HG03565 (cell line): ENCODE measurements at regions not wholly inside any gene's neighbourhood (a gene's known extent, or its start where the extent isn't known, plus 50 kb on each side); places are given as distances from the start of the nearest gene placed in this dataset.
"Not testable (repeated sequence)": the region's sequence is repeated elsewhere in the genome, so short reads cannot be mapped to it uniquely, and the experiment has no call there.

ENCODE experiments used
- ATAC-seq: cut with Tn5 transposase; IDR thresholded peaks from one replicate; pipeline ENCODE4 v1.9.1; 2021; ENCODE audit warnings: mild to moderate bottlenecking, moderate library complexity; ENCODE audit not compliant: unreplicated experiment

DNA sequence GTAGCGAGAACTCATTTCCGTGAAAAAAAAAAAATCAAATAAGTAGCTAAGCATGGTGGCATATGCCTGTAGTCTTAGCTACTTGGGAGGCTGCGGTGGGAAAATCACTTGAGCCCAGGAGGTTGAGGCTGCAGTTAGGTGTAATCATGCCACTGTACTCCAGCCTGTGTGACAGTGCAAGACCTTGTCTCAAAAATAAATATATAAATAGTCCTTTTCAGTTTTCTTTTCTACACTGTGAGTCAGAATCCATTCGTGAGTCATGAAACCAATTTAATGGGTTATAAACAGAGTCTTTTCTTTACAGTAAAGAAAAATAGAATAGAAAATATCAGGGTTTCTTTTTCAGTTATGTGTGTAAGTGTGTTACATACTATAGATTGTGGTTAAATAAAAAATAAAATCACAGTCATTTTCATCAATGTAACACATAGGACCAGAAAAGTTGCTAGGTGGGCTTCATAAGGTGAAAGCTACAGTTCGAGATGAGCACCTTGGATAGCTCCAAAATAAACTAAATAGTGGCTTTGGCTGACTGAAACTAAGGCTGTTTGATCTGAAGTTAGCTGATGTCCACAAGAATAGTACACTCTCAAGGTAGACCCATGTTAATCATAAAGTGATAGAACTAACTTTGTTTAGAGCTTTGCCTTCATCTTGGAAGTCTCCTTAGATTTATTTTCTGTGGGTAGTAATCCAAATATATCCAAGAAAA, 781.1 kb downstream of the GATA3 start:
- no peak for ATAC-seq

DNA sequence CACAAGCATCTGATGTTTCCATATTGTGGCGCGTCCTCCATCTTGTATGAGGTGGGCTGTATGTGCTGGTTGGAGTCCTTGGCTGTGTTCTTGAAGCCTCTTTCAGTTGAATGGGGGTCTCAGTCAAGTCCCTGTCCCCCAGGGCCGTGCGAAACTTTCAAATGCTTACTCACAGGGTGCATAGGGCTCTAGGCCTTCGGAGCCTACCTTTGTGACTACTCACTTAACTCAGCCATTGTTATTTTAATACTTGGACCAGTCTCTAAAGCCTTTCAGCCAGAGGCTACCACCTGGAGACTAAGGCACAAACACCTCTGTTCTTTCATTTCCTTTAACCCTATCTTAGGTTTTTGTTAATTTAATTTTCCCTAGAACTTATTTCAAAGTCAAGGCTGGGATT, 785.9 kb downstream of the GATA3 start:
- no peak for ATAC-seq

DNA sequence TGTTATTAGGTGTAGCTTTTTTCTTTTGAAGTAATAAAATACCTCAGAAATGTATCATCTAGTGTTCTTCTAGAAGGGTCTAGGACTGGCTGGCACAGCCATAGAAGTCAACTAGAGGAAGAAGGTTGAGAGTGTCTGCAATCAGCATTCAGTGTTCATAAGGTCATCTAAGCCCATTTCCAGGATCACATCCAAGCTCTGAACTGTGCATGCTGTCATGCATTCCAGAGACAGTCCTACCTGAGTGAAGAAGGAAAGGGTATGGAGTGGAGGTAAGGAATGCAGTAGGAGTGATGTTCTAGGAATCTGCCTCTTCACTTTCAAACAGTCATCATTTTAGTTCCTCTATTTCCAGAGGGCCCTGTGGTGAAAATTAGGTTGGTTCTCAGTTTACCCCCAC, 789.7 kb downstream of the GATA3 start:
- ATAC-seq, result no peak

DNA sequence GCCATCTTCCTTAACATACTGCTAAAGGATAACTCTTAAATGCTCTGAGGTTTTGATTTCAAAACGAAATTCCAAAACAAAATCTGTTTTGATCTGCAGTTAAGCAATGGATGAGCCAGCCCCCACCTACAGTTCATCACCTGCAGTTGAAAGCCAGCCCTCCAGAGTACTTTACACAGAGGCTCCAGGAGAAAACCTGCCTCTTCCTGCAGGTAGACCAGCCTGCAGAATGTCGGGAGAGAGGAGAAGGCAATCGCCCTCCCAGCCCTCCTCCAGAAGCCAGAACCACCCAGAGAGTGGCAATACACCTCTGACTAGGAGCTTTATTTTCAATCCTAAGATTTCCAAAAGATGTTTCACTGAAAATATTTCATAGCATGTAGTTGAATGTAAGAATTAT, 798.1 kb downstream of the GATA3 start:
- ATAC-seq, result no peak

DNA sequence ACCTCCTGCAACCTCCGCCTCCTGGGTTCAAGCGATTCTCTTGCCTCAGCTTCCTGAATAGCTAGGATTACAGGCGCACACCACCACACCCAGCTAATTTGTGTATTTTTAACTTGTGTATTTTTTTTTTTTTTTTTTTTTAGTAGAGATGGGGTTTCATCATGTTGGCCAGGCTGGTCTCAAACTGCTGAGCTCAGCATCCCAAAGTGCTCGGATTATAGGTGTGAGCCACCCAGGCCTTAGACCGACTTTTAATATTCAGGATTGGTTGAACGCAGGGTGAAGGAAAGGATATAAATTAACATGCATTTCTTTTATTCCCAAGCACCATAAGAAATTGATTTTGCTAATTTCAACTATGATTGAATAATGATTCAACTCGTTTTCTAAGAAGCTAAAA, 798.6 kb downstream of the GATA3 start:
- no peak for ATAC-seq

DNA sequence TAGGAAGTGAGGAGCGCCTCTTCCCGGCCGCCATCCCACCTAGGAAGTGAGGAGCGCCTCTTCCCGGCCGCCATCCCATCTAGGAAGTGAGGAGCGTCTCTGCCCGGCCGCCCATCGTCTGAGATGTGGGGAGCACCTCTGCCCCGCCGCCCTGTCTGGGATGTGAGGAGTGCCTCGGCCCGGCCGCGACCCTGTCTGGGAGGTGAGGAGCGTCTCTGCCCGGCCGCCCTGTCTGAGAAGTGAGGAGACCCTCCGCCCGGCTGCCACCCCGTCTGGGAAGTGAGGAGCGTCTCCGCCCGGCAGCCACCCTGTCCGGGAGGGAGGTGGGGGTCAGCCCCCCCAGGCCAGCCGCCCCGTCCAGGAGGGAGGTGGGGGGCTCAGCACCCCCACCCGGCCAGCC, 814.4 kb downstream of the GATA3 start:
- ATAC-seq, result not testable (repeated sequence)

DNA sequence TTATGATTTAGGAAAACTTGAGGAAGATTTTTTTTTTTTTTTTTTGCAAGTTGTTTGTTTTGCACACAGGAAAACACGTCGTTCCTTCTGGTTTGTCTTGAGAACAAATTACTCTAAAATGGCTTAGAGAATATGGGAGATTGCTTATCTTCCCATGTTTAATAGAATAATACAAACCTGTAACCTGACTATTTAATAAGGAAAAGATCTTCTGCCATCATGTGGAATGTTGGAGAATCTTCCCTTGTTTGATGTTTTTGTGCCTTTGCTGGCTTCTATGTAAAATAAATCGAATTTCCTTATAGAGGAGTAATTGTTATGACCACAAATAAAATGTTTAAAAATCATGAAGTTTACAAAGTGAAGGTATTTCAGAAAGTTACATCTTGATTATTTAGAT, 818.8 kb downstream of the GATA3 start:
- no peak for ATAC-seq

DNA sequence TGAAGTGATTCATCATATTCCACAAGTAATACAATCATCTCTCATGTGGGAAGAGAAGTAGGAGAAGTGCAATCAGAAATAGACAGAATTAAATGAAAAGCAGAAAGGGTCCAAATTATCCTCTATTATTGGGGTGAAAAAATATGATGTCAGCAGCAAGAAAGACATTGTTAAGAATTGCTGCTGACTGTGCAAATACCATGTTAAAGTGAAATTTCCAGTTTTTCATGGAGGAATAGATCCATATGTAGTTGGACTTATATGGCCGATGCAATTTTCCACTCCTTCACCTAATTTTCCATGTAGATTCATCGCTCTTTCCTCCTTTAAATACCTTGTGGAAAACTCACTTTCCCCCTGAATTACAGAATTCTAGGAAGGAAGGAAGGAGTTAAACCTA, 819.8 kb downstream of the GATA3 start:
- ATAC-seq, result no peak

DNA sequence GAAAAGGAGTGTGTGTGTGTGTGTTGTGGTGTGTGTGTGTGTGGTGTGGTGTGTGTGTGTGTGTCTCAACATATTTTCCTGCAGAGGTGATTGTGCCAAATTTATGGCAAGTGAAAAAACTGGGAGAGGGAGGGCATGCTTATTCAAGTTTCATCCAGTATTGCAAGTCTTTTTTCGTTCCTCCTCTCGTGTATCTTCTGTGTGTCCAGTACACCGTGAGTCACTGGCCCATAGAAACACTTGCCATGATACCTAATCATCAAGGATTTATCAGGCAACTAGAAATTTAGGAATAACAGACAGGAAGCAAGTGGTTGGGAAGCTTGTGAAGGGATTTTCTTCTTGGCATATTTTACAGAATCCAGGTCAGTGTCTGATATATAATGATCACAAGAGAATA, 820.5 kb downstream of the GATA3 start:
- no peak for ATAC-seq

DNA sequence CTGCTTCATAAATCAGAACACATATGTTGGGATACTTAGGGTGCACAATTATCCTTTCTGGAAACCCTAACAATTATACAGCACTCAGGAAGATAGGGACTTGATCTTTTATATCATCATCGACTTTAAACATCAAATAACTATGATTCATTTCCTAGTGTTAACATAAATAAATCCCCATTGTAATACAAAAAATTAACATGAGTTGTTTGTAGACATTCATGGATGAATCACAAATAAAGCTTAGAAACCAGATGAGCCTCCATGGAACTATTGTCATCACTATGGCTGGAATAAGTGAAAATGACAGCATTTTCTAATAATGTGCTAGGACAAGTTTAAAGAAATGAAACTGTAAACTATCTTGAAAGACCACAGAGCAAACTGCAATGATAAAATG, 821.7 kb downstream of the GATA3 start:
- no peak for ATAC-seq

DNA sequence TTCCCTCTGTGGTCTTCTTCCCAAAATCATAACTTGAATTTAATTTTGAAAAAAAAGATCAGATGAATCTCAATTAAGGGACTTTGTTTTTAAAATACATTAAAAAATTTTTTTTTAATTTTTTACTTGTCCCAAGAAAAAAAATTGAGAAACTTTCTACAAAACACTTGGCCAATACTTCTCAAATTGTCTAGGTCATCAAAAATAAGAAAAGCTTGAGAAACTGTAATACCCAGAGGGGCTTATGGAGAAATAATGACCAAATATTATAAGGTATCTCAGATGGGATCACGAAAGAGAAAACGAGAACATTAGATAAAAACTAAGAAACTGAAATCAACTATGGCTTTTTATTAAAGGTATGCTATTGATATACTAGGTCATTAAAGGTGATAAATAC, 835.0 kb downstream of the GATA3 start:
- ATAC-seq, result no peak

DNA sequence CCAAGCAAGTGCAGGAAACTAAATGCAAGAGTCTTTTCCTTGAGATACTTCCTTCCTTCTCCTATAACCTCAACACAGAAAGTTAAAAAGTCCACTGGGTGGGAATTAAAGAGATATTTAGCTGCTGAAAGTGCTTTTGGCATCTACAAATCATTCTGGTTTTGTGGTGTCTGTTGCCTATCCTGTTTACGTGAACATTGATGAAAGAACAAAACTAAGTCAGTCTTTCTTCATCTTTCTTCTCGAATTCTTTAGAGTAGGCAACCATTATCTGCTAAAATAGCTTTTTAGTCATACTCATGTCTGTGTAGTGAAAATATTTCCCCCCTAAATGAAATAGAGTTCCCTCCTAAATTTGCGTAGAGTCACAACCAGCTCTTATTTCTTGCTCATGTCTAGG, 838.6 kb downstream of the GATA3 start:
- no peak for ATAC-seq

DNA sequence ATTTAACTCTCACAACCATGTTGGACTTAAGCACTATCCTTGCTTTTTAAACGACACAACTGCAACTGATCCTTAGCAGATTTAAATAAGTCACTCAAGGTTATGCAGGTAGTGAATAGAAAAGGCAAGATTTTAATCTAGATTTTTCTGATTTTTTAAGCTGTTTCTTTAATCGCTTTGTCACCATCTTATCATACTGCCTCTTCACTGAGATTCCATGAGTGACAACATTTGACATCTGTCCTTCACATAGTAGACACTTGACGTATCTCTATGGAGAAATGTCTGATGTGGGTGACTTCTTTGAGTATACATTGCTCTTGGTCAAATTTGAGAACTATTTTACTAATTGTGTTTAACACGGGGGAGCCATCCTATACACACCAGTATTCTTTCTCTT, 839.7 kb downstream of the GATA3 start:
- no peak for ATAC-seq

DNA sequence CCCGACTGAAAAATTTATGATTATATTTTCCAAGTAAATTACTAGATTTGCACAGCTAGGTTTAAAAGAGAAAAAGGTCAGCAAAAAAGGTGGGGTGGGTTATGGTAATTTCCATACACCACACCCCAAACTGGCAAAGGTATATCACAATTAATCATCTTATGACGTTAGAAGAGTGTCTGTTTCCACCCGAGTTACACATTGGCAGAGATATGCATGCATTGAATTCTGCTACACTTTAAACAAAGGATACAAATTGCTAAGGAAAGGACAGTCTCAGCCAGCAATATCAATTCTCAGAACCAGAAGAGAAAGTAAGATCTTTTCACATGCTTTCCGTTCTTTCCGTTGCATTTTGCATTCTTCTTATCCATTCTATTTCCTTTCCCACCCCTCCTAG, 843.3 kb downstream of the GATA3 start:
- no peak for ATAC-seq

DNA sequence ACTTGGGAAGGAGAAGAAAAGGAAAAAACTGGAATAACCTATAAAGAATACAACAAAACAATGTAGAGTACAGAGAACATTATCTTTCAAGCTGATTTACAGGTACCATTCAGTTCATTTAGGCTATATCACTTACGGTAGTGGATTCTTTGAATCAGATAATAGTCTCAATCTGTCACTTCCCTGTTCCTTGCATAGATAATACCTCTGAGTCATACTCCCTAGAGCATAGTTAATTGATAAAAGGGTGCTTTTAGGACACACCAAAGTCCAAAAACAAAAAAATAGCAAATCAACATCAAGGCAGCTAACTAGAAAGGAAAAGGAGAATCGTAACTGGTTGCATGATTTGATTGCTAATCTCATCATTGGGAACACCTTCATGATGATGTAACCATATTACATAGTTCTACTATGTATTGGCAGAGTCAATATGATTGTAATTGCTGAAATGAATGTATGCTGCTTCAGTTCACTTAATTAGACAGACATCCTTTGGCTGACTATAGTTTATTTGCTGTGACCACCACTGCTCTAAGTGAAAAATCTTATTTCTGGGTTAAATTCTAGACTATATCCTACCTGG, 844.4 kb downstream of the GATA3 start:
- no peak for ATAC-seq

DNA sequence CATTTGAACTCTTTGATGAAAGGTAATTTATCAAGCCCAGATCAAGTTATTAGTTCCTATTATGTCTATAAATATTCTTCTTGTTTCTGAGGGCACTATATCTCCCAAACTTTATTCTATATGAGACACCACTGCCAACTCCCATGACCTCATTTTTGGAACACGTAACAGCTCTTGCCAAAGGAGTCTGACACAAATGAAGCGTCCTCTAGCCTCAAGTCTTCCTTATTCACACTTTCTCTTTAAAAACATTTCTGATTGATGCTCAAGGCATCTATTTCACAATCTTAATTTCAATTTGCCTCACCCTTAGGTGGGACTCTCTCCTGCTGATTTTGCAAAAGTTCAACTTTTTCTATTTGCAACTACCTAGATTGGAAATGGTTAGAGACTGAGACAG, 848.4 kb downstream of the GATA3 start:
- no peak for ATAC-seq

DNA sequence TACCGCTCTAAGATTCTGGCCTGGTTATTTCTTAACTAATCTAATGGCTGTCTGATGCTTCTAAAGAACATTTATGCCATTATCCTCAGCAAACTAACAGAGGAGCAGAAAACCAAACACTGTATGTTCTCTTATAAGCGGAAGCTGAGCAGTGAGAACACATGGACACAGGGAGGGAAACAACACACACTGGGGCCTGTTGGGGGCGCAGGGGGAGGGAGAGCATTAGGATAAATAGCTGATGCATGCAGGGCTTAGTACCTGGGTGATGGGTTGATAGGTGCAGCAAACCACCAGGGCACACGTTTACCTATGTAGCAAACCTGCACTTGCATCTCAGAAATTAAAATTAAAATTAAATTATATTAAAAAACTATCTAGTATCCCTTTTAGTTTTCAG, 853.5 kb downstream of the GATA3 start:
- no peak for ATAC-seq

DNA sequence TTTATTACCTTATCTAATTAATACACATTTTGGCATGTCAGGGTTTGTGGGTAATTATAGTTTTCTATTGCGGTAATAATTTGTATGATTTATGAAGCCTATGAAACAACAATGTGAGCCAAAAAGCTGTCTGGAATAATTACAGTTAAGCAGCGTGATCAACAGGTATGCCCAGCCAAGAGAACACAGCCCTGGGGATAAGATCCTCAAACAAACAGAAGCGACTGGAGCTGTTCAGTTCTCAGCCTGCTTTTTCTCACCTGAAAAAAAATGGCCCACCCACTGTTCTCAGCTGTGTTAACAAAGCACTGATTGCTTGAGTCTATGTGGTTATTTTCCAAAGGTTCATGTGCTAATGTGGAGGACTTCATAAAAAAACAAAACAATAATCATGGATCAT, 855.8 kb downstream of the GATA3 start:
- ATAC-seq, result no peak

DNA sequence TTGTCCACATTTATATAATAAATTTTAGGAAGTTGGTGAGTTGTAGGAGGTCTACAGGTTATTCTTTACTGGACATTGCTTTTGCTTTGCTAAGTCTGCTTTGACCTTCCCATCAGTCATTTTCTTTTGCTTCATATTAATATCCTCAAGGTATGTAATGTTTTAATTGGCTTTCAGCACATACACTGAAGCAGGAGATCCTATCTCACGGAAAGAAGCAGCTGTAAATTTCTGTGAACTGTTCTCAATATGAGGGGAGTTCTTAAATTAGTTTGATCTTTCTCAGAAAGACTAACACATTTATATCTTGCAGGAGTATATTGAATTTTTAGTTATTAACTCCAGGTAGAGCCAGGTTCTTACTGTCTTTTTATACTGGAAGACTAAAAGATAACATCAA, 856.5 kb downstream of the GATA3 start:
- ATAC-seq, result no peak

DNA sequence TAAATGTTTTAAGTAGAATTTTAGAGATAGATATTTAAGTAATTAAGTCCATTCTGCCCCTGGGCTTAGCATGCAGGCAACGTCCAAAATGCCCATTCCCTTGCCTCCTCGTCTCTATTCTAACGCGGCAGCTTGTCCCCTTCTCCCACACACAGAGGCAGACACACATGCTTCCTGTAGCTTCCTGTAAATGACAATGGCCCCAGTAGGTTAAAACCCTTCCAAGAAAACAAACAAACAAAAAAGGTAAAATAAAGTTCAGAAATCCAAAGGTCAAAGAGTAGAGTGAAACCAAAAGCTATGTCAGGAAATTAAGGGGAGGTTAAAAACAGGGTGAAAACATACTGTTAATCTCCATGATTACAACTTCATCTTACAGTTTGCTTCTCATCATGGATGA, 857.6 kb downstream of the GATA3 start:
- ATAC-seq, result no peak

DNA sequence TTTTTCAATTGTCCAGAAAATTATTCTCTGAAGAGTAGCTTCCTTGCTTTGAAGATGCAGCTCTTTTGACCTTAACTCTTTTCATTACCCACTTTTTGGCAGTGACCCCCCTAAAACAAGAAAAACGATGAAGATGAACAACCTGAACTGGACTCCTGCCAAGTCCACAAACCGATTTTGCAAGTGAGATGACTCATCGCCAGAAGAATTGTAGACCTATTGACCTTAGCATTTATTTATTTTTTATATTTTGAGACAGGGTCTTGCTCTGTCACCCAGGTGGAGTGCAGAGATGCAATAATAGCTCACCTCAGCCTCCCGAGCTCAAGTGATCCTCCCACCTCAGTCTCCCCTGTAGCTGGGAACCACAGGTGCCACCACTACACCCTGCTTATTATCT, 859.2 kb downstream of the GATA3 start:
- no peak for ATAC-seq

DNA sequence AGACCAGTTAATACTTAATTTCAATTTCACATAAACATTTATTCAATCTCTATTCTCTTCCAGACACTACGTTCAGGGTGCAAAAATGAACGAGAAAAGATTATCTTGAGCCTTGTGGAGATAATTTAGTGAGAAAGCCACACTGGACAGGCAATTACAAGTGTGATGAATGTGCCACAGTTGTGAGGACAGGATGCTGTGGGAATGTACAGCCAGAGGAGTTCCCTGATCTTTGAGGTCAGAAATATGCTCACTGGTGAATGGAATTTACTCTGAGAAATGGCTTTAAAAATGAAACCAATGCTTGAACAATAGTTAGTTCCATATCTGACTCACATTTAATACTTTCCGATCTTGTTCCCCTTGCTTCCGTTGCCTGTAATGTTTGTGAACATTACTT, 864.8 kb downstream of the GATA3 start:
- no peak for ATAC-seq

DNA sequence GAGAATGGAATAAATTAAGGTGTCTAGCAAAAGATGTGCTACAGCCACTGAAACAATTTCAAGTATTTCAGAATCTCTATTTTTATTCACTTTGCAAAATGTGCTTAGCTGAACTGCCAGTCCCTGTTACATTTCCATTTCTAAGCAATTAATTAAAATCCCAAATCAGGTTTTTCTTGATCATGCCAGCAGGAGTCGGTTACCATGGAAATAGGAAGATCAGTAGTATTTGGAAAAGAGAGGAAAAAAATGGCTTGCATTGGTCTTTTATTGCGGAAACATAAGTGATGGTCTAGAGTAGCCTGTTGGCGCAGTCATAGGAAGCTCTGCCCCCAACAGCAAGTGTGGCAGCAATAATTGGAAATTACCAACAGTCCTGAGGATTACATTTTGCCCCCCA, 867.1 kb downstream of the GATA3 start:
- ATAC-seq, result no peak
